Keratinocyte (primary cell): ENCODE measurements at regions not wholly inside any gene's neighbourhood (a gene's known extent, or its start where the extent isn't known, plus 50 kb on each side); places are given as distances from the start of the nearest gene placed in this dataset.

Experiments
- CTCF ChIP-seq, 3 experiments: IDR thresholded peaks in 1 of 3; conservative IDR thresholded peaks in 1 of 3; optimal IDR thresholded peaks in 1 of 3; 2 replicates in 2 of 3; 3 replicates in 1 of 3; pipeline versions ENCODE3 to v1.5.1; 2011; ENCODE audit warnings: low read length in 3 of 3, mild to moderate bottlenecking in 3 of 3, moderate library complexity in 2 of 3, control low read depth in 1 of 3, inconsistent platforms in 1 of 3; ENCODE audit not compliant: insufficient read depth in 2 of 3; ENCODE audit errors: extremely low read depth in 1 of 3
- EZH2 ChIP-seq: IDR thresholded peaks from one replicate; pipeline ENCODE4 v1.6.1; 2012; ENCODE audit warnings: inconsistent platforms, mild to moderate bottlenecking, low read length, moderate library complexity

- no peak for TF ChIP-seq CTCF (optimal IDR thresholded peaks at IDR 0.05 in 1 of 3, IDR thresholded peaks at IDR 0.05 in 1 of 3, conservative IDR thresholded peaks at IDR 0.05 in 1 of 3; ENCODE audit: extremely low read depth in 1 of 3, insufficient read depth in 2 of 3, low read length in 3 of 3)
- no peak for TF ChIP-seq EZH2
Measured at GRCh38 chr6:67353861-67354260, 1281.2 kb upstream of the ADGRB3 start.
